Peyer's patch (tissue), 4 donors: ENCODE measurements at regions not wholly inside any gene's neighbourhood (a gene's known extent, or its start where the extent isn't known, plus 50 kb on each side); places are given as distances from the start of the nearest gene placed in this dataset.

Source experiments
- DNase-seq, 3 donors: peaks; one replicate each; pipeline ENCODE4 v3.0.0-alpha.2; 2017 to 2019
- H3K27ac ChIP-seq, 4 donors: fragments of 200-600 bp; sonication (generic); one replicate each; pipeline ENCODE4 v1.5.1; 2016 to 2019
- H3K27me3 ChIP-seq, 2 donors: fragments of 200-600 bp; sonication (generic); one replicate each; pipeline ENCODE4 v1.5.1; 2019
- H3K36me3 ChIP-seq, 3 donors: fragments of 200-600 bp; sonication (generic); one replicate each; pipeline ENCODE4 v1.5.1; 2016 to 2019
- H3K4me1 ChIP-seq, 4 donors: fragments of 200-600 bp; sonication (generic); one replicate each; pipeline ENCODE4 v1.5.1; 2016 to 2019
- H3K4me3 ChIP-seq, 4 donors: fragments of 200-600 bp; sonication (generic); 1 replicate in 3 of 4; 2 replicates in 1 of 4; pipeline ENCODE4 v1.5.1; 2016 to 2019; ENCODE audit warnings: mild to moderate bottlenecking in 1 of 4
- H3K9me3 ChIP-seq, 4 donors: fragments of 200-600 bp; sonication (generic); one replicate each; pipeline ENCODE4 v1.5.1; 2016 to 2019; ENCODE audit warnings: mild to moderate bottlenecking in 1 of 4
- POLR2A ChIP-seq, 2 donors: fragments of 450-650 bp; IDR thresholded peaks; one replicate each; pipeline ENCODE4 v1.5.1; 2017; ENCODE audit warnings: antibody characterized with exemption in 2 of 2, mild to moderate bottlenecking in 2 of 2, moderate library complexity in 2 of 2
- TF ChIP-seq, protein P1 (sequence below), 6 experiments: fragments of 450-650 bp in 4 of 6; fragments of 200-600 bp in 2 of 6; sonication (generic) in 1 of 6; IDR thresholded peaks; one replicate each; pipeline ENCODE4 v1.5.1; 2017 to 2019; ENCODE audit warnings: antibody characterized with exemption in 6 of 6, mild to moderate bottlenecking in 3 of 6, moderate library complexity in 1 of 6

DNA sequence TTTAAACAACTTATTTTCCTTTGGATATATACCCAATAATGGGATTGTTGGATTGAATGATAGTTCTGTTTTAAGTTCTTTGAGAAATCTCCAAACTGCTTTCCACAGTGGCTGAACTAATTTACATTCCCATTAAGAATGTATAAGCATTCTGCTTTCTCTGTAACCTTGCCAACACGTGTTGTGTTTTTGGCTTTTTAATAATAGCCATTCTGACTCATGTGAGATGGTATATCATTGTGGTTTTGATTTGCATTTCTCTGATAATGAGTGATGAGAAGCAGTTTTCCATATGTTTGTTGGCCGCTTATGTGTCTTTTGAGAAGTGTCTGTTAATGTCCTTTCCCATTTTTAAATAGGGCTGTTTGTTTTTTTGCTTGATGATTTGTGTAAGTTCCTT, 155.6 kb upstream of the PITX2 start:
- DNase-seq: no peak
- Histone ChIP-seq H3K4me3 (no peak overlapping the region), H3K9me3 (no peaks in the 10 kb centered on the region), H3K27me3 (no peaks in the 10 kb centered on the region), H3K36me3 (no peaks in the 10 kb centered on the region), H3K27ac (no peak overlapping the region), H3K4me1 (no peaks in the 10 kb centered on the region)
- TF ChIP-seq, protein P1, sequence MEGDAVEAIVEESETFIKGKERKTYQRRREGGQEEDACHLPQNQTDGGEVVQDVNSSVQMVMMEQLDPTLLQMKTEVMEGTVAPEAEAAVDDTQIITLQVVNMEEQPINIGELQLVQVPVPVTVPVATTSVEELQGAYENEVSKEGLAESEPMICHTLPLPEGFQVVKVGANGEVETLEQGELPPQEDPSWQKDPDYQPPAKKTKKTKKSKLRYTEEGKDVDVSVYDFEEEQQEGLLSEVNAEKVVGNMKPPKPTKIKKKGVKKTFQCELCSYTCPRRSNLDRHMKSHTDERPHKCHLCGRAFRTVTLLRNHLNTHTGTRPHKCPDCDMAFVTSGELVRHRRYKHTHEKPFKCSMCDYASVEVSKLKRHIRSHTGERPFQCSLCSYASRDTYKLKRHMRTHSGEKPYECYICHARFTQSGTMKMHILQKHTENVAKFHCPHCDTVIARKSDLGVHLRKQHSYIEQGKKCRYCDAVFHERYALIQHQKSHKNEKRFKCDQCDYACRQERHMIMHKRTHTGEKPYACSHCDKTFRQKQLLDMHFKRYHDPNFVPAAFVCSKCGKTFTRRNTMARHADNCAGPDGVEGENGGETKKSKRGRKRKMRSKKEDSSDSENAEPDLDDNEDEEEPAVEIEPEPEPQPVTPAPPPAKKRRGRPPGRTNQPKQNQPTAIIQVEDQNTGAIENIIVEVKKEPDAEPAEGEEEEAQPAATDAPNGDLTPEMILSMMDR (IDR thresholded peaks at IDR 0.05): no peak
- TF ChIP-seq POLR2A (IDR thresholded peaks at IDR 0.05): no peak

DNA sequence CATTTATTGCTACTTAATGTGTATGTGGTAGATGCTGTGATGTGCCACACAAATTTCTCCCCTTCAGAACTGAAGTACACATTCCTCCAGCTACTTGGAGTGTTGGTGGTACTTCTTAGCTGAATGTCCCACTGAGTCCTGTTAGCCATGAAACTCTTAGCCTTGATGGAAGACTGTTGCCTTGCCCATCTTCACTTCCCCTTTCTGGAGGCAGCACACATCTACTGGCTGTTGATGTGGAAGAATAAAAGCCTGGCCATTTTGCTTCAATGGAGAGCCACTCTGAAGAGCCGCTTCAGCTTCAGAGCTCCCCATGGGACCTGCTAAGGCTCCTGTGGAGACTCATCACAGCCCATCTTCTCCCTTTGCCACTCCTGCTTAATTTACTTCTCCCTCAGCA, 157.7 kb upstream of the PITX2 start:
- H3K27me3 ChIP-seq: no peaks in the 10 kb centered on the region
- no peak for DNase-seq
- H3K4me3 ChIP-seq: no peak overlapping the region
- no peaks in the 10 kb centered on the region for H3K36me3 ChIP-seq
- no peaks in the 10 kb centered on the region for H3K4me1 ChIP-seq
- no peaks in the 10 kb centered on the region for H3K9me3 ChIP-seq
- no peak overlapping the region for H3K27ac ChIP-seq
- TF ChIP-seq POLR2A (IDR thresholded peaks at IDR 0.05): no peak
- TF ChIP-seq, protein P1 (IDR thresholded peaks at IDR 0.05): no peak

DNA sequence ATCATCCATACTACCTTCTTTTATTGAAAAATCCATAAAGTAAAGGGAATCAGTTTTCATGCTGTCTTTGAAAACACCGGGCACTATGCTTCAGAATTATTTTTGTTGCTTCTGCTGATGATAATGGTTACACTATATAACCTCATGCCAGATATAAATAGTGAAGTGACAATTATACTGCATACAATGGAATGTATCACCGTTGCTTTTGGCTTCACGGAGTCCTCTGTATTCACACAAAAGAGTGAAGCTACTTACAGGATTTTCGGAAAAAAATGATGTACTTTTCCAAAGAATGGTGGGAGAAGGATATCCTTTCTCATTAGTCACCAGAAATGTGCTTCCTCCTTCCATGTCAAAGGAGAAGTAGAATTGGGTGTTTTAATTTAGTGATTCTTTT, 159.1 kb upstream of the PITX2 start:
- H3K27ac ChIP-seq: no peak overlapping the region
- H3K27me3 ChIP-seq: no peaks in the 10 kb centered on the region
- TF ChIP-seq, protein P1 (IDR thresholded peaks at IDR 0.05): no peak
- no peak for TF ChIP-seq POLR2A (IDR thresholded peaks at IDR 0.05)
- no peak for DNase-seq
- H3K9me3 ChIP-seq: no peaks in the 10 kb centered on the region
- H3K4me1 ChIP-seq: no peaks in the 10 kb centered on the region
- H3K4me3 ChIP-seq: no peak overlapping the region
- no peaks in the 10 kb centered on the region for H3K36me3 ChIP-seq

DNA sequence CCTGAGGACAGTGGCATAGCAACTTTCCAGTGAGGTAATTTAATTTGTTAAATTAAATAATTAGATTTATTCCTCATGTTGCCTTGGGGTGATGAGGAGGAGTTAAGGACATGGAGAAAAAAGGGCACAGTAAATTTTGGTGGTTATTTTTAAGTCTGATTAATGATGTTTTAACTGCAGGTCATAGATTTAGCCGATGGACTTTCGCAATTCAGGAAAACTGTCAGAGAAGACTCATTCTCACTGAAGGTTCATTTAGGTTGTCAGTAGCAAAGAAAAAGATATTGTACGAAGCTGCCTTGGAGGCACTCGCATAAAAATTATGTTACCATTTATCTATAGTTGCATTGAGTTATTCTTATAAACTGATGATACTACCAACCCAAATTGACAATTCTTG, 164.2 kb upstream of the PITX2 start:
- DNase-seq: no peak
- Histone ChIP-seq H3K4me1 (no peaks in the 10 kb centered on the region), H3K36me3 (no peaks in the 10 kb centered on the region), H3K27ac (no peak overlapping the region), H3K9me3 (no peaks in the 10 kb centered on the region), H3K27me3 (no peaks in the 10 kb centered on the region), H3K4me3 (no peak overlapping the region)
- TF ChIP-seq POLR2A (IDR thresholded peaks at IDR 0.05): no peak
- TF ChIP-seq, protein P1 (IDR thresholded peaks at IDR 0.05): no peak

DNA sequence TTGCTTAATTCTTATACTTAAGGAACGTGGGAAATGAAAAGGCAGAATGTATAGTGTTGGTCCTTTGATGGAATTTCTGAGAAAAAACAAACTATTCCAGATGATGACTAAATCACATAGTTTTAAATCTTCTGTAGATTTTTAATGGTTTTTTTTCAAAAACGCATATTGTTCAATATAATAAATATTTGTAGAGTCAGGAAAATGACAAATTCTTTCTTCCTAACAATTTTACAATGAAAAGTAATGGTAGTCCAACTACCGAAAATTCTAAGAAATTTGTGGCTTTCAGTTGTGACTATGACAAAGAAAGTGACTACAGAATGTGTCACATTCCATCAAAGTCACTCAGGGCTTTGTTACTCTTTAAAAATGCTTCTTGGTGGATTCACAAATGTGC, 164.8 kb upstream of the PITX2 start:
- TF ChIP-seq, protein P1 (IDR thresholded peaks at IDR 0.05): no peak
- TF ChIP-seq POLR2A (IDR thresholded peaks at IDR 0.05): no peak
- Histone ChIP-seq H3K4me1 (no peaks in the 10 kb centered on the region), H3K27me3 (no peaks in the 10 kb centered on the region), H3K4me3 (no peak overlapping the region), H3K9me3 (no peaks in the 10 kb centered on the region), H3K36me3 (no peaks in the 10 kb centered on the region), H3K27ac (no peak overlapping the region)
- no peak for DNase-seq

DNA sequence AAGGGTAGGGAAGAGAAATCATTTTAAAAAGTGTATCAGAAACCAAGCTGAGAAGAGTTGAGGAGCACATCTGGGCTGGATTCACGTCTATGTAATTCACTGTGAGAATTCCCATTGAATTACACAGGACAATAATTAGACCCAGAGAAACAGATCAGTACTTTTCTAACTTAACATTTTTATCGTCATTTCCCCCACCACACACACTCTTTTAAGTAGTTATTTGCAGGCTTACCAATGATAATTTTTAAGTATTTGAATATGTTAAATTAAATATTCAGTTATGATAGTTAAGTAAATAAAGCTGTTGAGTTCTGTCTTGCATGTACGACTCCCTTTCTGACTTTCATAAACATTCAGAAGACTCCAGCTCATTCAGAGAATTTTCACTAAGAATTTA, 165.4 kb upstream of the PITX2 start:
- H3K9me3 ChIP-seq: no peaks in the 10 kb centered on the region
- H3K27ac ChIP-seq: no peak overlapping the region
- DNase-seq: no peak
- no peak overlapping the region for H3K4me3 ChIP-seq
- no peaks in the 10 kb centered on the region for H3K27me3 ChIP-seq
- no peak for TF ChIP-seq POLR2A (IDR thresholded peaks at IDR 0.05)
- TF ChIP-seq, protein P1 (IDR thresholded peaks at IDR 0.05): no peak
- no peaks in the 10 kb centered on the region for H3K4me1 ChIP-seq
- no peaks in the 10 kb centered on the region for H3K36me3 ChIP-seq
